T1000 (cell line): ENCODE measurements at regions not wholly inside any gene's neighbourhood (a gene's known extent, or its start where the extent isn't known, plus 50 kb on each side); places are given as distances from the start of the nearest gene placed in this dataset.

ENCODE experiments used
- DNase-seq: peaks from one replicate; lab custom pipeline; 2025; ENCODE audit warnings: mixed read lengths; lab: John Stamatoyannopoulos, UW

DNA sequence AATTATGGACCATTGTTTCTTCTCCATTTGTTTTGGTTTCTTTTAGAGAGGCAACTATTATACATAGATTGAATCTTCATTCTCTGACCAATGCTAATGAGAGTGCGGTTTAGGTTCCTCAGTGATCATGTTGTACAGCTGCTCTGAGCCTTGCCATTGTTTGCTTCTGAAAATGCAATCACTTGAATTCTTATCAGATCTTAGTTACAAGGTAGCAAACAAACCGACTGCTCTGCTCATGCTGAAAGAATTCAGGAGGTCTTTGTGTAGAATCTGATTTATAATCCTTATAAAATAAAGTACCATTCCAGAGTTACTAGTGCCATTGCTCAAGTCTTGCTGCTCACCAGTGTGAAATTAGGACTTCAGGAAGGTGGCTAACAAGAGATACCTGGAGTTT, 569.1 kb upstream of the ID4 start:
- no peak for DNase-seq

DNA sequence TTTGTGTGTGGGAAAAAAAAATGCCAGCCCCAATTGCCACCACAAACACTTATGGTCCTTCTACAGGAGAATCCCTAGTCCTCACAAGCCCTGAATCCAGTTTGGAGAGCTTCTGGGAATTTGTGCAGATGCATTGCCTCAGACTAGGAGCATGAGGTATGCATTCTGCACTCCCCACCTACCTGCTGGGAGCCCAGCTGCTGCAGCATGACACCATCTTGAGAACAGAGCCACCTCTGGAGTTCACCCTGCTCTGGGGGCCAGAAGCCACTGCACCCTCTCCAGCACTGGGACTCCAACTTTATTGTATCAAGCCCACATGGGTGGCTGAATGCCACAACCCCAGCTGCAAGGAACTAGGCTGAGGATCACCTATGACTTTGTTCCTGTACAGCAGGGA, 568.5 kb upstream of the ID4 start:
- no peak for DNase-seq

DNA sequence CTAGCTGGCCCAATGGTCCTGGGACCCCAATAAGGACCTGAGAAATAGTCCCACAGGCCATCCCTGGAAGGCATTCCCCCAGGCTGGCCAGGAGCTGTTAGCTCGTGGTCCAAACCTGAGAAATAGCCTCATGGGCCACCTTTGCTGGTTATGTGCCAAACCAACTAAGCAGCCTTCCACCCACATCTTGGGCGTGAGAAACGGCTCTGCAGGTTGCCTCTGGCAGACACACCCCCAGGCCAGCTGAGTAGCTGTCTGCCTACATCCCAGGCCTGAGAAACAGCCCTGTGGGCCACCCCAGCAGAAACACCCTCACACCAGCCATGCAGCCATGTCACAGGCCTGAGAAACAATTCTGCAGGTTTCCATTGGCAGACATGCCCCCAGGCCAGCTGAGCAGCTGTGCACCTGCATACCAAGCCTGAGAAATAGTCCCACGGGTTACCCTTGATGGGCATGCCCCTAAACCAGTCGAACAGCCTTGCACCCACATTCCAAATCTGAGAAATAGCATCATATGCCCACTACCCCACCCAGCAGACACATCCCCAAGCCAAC, 567.8 kb upstream of the ID4 start:
- DNase-seq: no peak

GRCh38 chr6:19270616-19271015, 566.6 kb upstream of the ID4 start:
- no peak for DNase-seq

- no peak for DNase-seq
These were observed 557.9 kb upstream of the ID4 start for GRCh38 chr6:19279273-19279684.

GRCh38 chr6:19287928-19288327, 549.2 kb upstream of the ID4 start:
- no peak for DNase-seq

- DNase-seq: no peak
These were observed 547.7 kb upstream of the ID4 start for GRCh38 chr6:19289457-19289856.

DNA sequence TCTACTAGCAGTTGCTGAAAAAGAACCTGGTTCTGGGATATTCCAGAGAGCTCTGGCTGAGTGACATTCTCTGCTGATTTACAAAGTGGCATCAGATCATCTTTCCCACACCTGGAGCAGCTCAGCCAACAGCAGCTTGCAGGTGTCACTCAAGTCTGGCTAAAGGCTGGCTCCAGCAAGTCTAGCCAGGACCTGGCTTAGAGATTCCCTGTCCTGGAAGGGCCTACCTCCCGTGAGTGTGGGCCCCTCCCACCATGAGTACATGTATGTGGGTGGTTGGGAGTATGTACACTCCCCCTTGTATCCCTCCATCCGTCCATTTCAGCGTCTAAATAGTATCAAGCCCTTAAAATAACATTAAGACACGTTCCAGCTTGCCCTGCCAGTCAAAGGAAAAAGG, 539.3 kb upstream of the ID4 start:
- DNase-seq: no peak

DNA sequence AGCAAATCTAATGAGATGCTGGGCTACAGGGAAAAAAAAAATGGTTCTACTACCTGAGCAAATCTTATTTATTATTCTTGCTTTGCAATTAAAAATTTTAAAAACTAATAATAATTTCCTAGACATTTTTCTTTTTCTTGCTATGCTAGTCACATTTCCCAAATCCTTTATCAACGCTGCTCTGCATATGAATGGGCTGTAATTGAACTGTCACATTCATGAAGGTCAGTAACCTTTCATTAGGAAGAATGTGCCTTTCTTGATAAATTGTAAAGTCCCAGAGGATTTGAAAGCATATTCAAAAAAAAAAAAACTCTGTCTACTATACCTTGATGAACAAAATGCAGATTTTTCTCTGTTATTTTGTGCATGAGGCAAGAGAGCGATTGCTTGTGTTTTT, 538.7 kb upstream of the ID4 start:
- no peak for DNase-seq

- DNase-seq: no peak
These were observed 538.0 kb upstream of the ID4 start for GRCh38 chr6:19299129-19299528.

- DNase-seq: peak; percentile 17
These were observed 535.2 kb upstream of the ID4 start for GRCh38 chr6:19301980-19302379.

- no peak for DNase-seq
These were observed 533.8 kb upstream of the ID4 start for GRCh38 chr6:19303383-19303782.

DNA sequence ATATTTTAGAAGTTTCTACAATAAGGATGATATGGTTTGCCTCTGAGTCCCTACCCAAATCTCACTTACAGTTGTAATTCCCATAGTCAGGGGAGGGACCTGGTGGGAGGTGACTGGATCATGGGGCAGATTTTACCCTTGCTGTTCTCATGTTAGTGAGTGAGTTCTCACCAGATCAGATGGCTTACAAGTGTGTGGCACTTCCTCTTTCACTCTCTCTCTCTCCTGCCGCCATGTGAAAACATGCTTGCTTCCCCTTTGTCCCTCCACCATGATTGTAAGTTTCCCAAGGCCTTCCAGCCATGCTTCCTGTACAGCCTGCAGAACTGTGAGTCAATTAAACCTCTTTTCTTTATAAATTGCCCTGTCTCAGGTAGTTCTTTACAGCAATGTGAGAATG, 527.5 kb upstream of the ID4 start:
- no peak for DNase-seq

DNA sequence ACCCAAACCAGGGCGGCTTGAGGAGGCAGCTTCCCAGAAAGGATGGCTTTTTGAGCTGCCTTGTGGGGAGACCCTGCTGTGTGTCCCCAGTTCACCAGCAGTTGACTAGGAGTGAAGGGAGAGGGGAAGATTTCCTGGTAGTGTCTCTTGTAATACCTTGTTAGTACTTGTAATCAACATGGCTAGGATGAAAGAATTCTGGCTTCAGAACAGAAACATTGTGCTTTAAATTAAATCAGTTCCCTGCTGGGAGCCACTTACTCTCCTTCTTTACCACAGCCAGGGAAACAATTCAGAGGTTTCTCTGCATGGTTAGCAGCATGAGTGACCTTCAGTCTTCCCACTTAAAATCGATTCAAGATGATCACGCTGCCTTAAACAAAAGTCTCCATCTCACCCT, 525.4 kb upstream of the ID4 start:
- no peak for DNase-seq

DNA sequence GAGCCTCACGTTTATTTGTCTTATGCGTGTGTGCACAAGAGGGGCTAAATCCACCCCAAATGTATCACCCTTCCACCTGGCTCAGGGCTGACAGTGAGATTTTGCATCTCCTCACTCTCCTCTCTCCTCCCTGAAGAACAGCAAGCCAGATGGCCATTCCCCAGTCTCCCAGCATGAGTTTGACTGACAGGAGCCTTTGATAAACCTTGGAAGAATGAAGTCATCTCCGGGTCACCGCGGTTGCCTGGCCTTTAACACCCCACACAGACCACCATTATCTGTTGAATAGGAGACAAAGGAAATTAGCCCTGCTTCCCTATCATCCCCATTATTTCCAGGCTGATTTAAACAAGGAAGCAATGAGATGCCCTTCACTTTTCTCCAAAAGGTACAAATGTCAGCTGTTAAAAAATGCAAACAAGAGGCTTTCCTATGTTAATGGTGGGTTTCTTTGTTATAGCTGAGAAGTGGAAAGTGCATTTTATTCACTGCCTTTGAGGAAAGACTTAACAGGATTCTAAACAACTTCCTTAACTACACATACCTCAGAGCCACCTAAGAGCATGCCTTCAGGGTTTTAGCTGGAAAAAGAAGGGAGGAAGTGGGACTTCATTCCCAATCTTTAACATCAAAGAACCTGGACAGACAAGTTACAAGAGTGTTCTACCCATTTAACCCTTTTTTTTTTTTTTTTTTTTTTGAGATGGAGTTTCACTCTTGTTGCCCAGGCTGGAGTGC, 524.8 kb upstream of the ID4 start:
- DNase-seq: no peak

GRCh38 chr6:19317431-19317986, 519.7 kb upstream of the ID4 start:
- no peak for DNase-seq

GRCh38 chr6:19319005-19319404, 518.2 kb upstream of the ID4 start:
- no peak for DNase-seq

DNA sequence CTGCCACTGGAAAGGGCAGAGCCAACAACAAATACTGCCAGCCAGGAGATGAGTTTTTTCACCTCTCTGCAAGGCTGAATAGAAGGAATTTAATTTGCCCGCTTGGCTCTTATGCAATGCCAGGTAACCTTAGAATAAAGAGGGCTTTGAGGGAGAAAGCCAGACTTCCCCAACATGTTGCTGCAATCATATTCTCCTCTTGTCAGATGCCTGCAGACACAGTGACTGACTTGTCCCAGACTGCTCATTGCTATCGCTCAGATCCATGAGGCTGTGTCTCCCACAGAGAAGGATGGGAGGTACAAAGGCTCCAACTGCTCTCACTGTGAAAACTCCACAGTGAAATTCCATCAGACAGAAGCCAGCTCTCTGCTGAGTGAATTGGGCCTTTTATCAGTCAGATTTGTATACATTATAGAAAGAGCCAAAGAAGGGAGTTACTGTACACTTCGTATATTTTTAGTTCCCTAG, 517.0 kb upstream of the ID4 start:
- DNase-seq: no peak

DNA sequence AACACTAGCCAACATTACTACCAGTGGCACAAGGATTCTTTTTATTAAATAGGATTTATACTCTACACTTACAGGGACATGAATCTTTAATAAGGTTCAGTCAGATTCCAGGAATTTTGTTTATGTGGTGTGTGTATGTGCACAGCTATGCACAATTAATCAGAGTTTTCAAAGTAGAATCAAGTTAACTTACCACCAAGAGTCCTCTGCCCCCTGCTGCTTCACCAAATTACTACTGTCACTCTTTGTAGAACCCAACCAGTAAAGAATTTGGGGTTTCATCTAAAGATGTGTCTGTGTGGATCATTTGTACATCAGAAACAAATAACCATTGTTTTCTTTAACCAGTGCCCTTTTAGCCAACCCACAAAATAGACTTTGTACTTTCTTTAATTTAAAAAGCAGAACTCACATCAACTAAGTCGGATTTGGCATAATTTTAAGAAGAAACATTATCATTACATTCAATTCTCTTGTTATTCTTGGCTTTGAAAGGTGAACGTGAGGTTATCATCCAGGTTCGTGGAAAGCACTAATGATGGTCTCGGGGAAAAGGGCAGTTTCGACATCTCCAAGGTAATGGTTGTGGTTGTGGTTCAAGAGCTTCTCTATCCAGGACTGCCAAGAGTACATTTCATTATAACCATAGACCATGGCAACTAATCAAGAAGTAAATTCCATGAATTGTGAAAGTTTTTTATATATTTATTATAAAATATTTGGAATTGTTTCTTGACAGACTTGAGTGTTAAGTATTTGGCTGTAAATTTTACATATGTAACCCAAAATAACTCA, 514.3 kb upstream of the ID4 start:
- DNase-seq: no peak

- no peak for DNase-seq
These were observed 512.8 kb upstream of the ID4 start for GRCh38 chr6:19324376-19324775.

DNA sequence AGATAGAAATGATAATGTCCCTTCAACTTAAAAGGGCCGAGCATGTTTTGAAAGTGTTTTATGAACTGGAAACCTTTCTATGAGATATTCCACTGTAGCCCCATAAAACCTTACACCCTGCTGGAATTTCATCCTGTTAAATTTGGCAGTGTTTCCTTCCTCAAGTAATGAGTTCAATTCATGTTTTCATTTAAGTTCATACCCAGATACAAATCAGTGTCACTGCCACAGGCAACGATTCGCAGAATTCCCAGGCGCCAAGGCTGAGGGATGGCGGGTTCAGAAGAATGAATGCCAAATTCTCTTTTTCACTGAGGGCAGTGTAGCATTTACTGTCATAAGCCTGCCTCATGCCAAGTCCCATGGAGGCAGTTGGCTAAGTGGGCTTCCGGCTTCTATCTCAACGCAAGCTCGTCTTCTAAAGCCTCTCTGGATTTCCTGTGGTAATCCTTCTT, 511.8 kb upstream of the ID4 start:
- no peak for DNase-seq

- DNase-seq: no peak
These were observed 509.9 kb upstream of the ID4 start for GRCh38 chr6:19327241-19327640.

- DNase-seq: no peak
These were observed 509.5 kb upstream of the ID4 start for GRCh38 chr6:19327661-19328060.
